SU-DHL-6 (cell line): ENCODE measurements at regions not wholly inside any gene's neighbourhood (a gene's known extent, or its start where the extent isn't known, plus 50 kb on each side); places are given as distances from the start of the nearest gene placed in this dataset.

Experiments
- EZH2phosphoT487 ChIP-seq: fragments of 200-600 bp; sonication (generic), shearing (Covaris generic); conservative IDR thresholded peaks from 2 replicates; pipeline ENCODE4 v1.6.1; 2018; ENCODE audit warnings: mild to moderate bottlenecking, antibody characterized with exemption, low read length, moderate library complexity, mixed read lengths
- TF ChIP-seq, protein P1 (sequence below): fragments of 200-600 bp; sonication (generic); IDR thresholded peaks from one replicate; pipeline ENCODE4 v1.5.1; 2017; ENCODE audit warnings: antibody characterized with exemption, mild to moderate bottlenecking, low read length, moderate library complexity; ENCODE audit not compliant: insufficient read depth, poor library complexity, severe bottlenecking

DNA sequence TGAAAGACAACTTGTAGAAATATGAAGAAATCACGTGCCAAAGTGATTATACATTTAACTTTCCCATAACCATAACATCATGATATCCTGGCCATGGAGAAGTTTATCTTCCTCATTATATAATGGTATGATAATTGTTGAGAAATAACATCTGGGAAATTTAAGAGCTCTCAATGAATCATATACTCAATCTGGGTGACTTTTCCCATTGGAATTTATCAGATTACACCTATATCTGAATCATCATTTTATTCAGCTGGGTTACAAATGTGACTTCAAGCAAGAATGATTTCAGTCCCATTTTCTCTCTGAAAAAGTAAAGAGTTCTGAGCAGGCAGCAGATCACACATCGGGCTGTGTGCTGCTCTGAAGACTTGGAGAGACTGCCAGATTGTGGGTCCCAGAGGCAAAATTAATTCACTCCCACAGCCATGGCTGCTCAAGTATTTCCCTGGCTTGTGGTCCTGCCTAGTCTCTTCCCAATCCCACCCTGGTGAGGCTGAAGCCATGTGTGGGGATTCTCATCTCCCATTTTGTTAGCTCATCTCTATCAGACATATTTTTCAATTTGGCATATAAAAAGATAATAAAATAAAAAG, 278.0 kb downstream of the MRPL39 start:
- TF ChIP-seq, protein P1, sequence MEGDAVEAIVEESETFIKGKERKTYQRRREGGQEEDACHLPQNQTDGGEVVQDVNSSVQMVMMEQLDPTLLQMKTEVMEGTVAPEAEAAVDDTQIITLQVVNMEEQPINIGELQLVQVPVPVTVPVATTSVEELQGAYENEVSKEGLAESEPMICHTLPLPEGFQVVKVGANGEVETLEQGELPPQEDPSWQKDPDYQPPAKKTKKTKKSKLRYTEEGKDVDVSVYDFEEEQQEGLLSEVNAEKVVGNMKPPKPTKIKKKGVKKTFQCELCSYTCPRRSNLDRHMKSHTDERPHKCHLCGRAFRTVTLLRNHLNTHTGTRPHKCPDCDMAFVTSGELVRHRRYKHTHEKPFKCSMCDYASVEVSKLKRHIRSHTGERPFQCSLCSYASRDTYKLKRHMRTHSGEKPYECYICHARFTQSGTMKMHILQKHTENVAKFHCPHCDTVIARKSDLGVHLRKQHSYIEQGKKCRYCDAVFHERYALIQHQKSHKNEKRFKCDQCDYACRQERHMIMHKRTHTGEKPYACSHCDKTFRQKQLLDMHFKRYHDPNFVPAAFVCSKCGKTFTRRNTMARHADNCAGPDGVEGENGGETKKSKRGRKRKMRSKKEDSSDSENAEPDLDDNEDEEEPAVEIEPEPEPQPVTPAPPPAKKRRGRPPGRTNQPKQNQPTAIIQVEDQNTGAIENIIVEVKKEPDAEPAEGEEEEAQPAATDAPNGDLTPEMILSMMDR, result no peak
- no peak for TF ChIP-seq EZH2phosphoT487
